GM13976 (cell line): ENCODE measurements at regions not wholly inside any gene's neighbourhood (a gene's known extent, or its start where the extent isn't known, plus 50 kb on each side); places are given as distances from the start of the nearest gene placed in this dataset.

ENCODE experiments used
- DNase-seq: peaks from one replicate; pipeline ENCODE4 v3.0.0; 2012; ENCODE audit warnings: low spot score
- CTCF ChIP-seq: IDR thresholded peaks from 2 replicates; pipeline ENCODE4 v1.5.1; 2012; ENCODE audit warnings: borderline replicate concordance, mild to moderate bottlenecking; ENCODE audit not compliant: insufficient read depth; ENCODE audit errors: extremely low read depth, missing control alignments, control extremely low read depth
- in situ Hi-C: fragments of 300-500 bp; cut with MboI; formaldehyde crosslinking; loops from one replicate; pipeline ENCODE4 v1.12.0; 2022; ENCODE audit warnings: low sequenced_read_pairs, mixed read lengths, inconsistent platforms; ENCODE audit not compliant: unreplicated experiment

DNA sequence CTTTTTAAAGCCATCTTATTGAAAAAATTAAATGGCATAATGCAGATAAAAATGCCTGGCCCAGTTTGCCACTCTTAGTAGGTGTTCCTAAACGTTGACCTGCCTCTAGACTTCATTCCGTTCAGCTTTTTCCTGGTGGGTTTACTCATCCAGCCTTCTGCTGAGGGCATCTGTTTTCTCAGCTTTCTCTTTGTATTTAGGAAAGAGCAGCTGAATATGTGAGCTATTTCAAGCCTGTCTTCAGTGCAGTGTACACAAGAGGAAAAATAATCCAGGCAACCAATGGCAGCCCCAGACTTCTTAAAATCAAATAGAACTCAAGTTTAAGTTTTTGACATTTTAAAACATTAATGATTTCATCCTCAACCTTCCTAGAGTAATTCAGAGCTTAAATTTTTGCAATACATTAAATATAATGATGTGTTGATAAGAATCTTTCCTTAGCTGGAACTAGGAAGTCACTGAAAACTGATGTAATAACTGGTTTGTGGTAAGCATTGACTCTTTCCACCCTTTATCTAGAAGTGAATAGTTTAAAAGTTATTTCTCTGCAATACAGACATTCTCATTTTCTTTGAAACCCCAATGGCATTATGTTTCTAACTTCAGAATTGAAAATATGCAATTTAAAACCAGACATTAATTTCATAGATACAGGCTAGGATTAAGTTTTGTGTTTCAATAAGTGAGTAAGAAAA is 165.4 kb downstream of the AASDHPPT start:
- in situ Hi-C loops: no loop called here
- TF ChIP-seq CTCF: no peak
- DNase-seq: no peak

GRCh38 chr11:106246495-106246894 is 169.0 kb downstream of the AASDHPPT start:
- in situ Hi-C loops: no loop called here
- TF ChIP-seq CTCF: no peak
- no peak for DNase-seq

DNA sequence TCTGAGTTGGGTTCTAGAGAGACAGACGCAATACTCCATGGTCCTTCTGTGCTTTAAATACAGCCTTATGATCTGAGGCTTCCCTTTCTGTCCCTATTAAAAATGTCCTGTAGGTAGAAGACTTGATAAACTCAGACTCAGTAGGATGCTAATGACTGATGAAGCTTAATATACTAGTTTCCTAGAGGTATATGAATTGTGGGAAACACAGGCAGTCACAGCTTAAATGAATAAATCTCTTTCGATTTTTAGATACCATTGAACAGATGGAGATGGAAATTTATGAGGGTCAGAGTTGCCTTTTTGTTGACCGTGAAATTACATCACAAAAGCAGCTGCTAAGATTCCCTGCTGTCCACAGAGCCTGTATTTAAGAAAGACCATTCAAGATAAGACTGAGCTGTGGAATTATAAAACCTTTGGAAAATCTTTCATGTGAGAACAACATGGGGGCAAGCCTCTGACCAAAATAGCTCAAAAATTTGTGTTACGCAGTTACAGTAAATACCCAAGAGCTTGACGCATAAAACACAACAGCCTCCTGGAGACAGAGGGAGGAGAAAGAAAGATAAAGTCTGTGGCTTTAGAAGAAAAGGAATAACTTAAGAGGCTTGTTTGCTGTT is 172.3 kb downstream of the AASDHPPT start:
- in situ Hi-C loops: no loop called here
- no peak for TF ChIP-seq CTCF
- DNase-seq: no peak

DNA sequence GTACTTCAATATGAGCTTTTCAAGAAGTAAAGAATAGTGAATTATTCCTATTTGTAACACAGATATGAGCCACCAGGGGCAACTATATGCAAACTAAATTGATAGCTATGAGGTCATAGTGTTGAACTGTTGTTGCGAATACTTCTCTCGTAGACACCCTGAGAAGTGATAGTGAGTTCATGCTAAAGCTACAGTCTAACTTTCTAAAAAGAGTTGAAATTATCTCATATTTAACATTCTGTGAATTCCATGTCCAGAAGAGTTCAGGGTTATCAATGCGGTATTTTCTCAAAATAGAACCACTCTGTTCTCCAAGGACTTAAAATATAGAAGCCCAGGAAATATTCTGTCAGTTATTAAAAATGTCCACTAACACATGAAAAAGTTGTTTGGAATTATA is 185.4 kb downstream of the AASDHPPT start:
- no peak for TF ChIP-seq CTCF
- no peak for DNase-seq
- in situ Hi-C loops: no loop called here

DNA sequence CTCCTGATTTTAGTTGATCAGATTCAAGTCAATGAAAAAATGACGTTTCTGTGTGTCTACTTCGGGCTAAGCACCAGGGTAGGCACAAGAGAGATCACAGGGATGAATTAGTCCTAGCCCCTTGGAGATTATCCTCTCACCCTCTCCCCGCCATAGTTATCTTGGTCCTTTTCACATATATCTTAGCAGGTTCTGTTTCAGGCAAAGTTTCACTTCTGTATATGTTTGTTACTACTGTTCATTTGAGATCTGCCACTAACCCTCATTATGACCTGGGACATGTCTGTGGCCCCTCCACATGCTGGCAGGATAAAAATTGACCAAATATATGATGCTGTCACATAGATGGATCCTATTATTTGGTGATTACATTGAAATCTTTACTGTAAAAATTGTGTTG is 186.1 kb downstream of the AASDHPPT start:
- DNase-seq: no peak
- in situ Hi-C loops: no loop called here
- TF ChIP-seq CTCF: no peak

- no peak for DNase-seq
- in situ Hi-C loops: no loop called here
- no peak for TF ChIP-seq CTCF
Measured at GRCh38 chr11:106271086-106271485, 193.6 kb downstream of the AASDHPPT start.
